GM19238 (cell line): ENCODE measurements at regions not wholly inside any gene's neighbourhood (a gene's known extent, or its start where the extent isn't known, plus 50 kb on each side); places are given as distances from the start of the nearest gene placed in this dataset.

Source experiments
- DNase-seq: peaks from one replicate; pipeline ENCODE4 v3.0.0; 2011; ENCODE audit warnings: low spot score; ENCODE audit not compliant: insufficient read length

GRCh38 chr5:135124128-135124527, 90.1 kb upstream of the PITX1 start:
- DNase-seq, result no peak

- DNase-seq, result no peak
Measured at GRCh38 chr5:135122797-135123196, 88.8 kb upstream of the PITX1 start.

- no peak for DNase-seq
Measured at GRCh38 chr5:135120951-135121350, 86.9 kb upstream of the PITX1 start.

GRCh38 chr5:135119481-135119880, 85.5 kb upstream of the PITX1 start:
- no peak for DNase-seq

GRCh38 chr5:135117590-135117989, 83.6 kb upstream of the PITX1 start:
- DNase-seq, result no peak

- DNase-seq, result no peak
Measured at GRCh38 chr5:135116160-135116561, 82.1 kb upstream of the PITX1 start.

GRCh38 chr5:135115591-135115990, 81.6 kb upstream of the PITX1 start:
- no peak for DNase-seq

GRCh38 chr5:135114759-135115158, 80.7 kb upstream of the PITX1 start:
- DNase-seq, result no peak

- DNase-seq, result no peak
Measured at GRCh38 chr5:135112008-135112725, 78.1 kb upstream of the PITX1 start.

- no peak for DNase-seq
Measured at GRCh38 chr5:135110785-135111596, 77.0 kb upstream of the PITX1 start.

GRCh38 chr5:135108992-135109391, 75.0 kb upstream of the PITX1 start:
- DNase-seq, result no peak

- no peak for DNase-seq
Measured at GRCh38 chr5:135108569-135108968, 74.5 kb upstream of the PITX1 start.

GRCh38 chr5:135107986-135108385, 74.0 kb upstream of the PITX1 start:
- DNase-seq, result no peak

GRCh38 chr5:135106610-135107471, 72.8 kb upstream of the PITX1 start:
- DNase-seq, result no peak

GRCh38 chr5:135106136-135106535, 72.1 kb upstream of the PITX1 start:
- no peak for DNase-seq

GRCh38 chr5:135105105-135105484, 71.1 kb upstream of the PITX1 start:
- DNase-seq, result no peak

GRCh38 chr5:135103575-135103853, 69.5 kb upstream of the PITX1 start:
- no peak for DNase-seq

- no peak for DNase-seq
Measured at GRCh38 chr5:135102716-135103574, 68.9 kb upstream of the PITX1 start.

GRCh38 chr5:135100431-135100830, 66.4 kb upstream of the PITX1 start:
- no peak for DNase-seq

GRCh38 chr5:135100011-135100410, 66.0 kb upstream of the PITX1 start:
- no peak for DNase-seq

- no peak for DNase-seq
Measured at GRCh38 chr5:135097390-135097789, 63.4 kb upstream of the PITX1 start.
